DND-41 (cell line): ENCODE measurements at regions not wholly inside any gene's neighbourhood (a gene's known extent, or its start where the extent isn't known, plus 50 kb on each side); places are given as distances from the start of the nearest gene placed in this dataset.

ENCODE experiments used
- ATAC-seq: fragments of 200-7000 bp; cut with Tn5 transposase; 3 replicates; pipeline ENCODE4 v1.9.1; 2021; ENCODE audit warnings: low read depth; ENCODE audit not compliant: insufficient read depth
- DNase-seq: peaks from one replicate; pipeline ENCODE4 v3.0.0-alpha.2; 2020
- H2AFZ ChIP-seq: 2 replicates; pipeline ENCODE4 v1.6.0; 2012; ENCODE audit warnings: low read depth, low read length
- H3K27ac ChIP-seq: 2 replicates; pipeline ENCODE4 v1.5.1; 2012; ENCODE audit warnings: low read length, inconsistent platforms
- H3K27me3 ChIP-seq: fragments of 200-600 bp; sonication (generic); 2 replicates; pipeline ENCODE4 v1.6.0; 2012; ENCODE audit warnings: low read length, mild to moderate bottlenecking, inconsistent platforms; ENCODE audit not compliant: insufficient read depth, poor library complexity
- H3K36me3 ChIP-seq: 2 replicates; pipeline ENCODE4 v1.5.1; 2012; ENCODE audit warnings: low read length, inconsistent platforms; ENCODE audit not compliant: insufficient read depth
- H3K4me1 ChIP-seq: 2 replicates; pipeline ENCODE4 v1.5.1; 2012; ENCODE audit warnings: mild to moderate bottlenecking, low read length; ENCODE audit not compliant: insufficient read depth
- H3K4me2 ChIP-seq: 2 replicates; pipeline ENCODE4 v1.6.0; 2012; ENCODE audit warnings: mild to moderate bottlenecking, moderate library complexity, low read length, inconsistent platforms; ENCODE audit not compliant: insufficient read depth
- H3K4me3 ChIP-seq, 2 experiments: fragments of 200-600 bp in 1 of 2; shearing (Covaris generic) in 1 of 2; 2 replicates each; pipeline ENCODE4 v1.5.1; 2012 to 2016; ENCODE audit warnings: inconsistent platforms in 2 of 2, low read length in 2 of 2, mild to moderate bottlenecking in 2 of 2, low read depth in 1 of 2, moderate library complexity in 1 of 2
- H3K79me2 ChIP-seq: 2 replicates; pipeline ENCODE4 v1.6.0; 2012; ENCODE audit warnings: low read length, inconsistent platforms; ENCODE audit not compliant: insufficient read depth
- H3K9ac ChIP-seq: 2 replicates; pipeline ENCODE4 v1.6.0; 2012; ENCODE audit warnings: low read depth, mild to moderate bottlenecking, inconsistent platforms, low read length, moderate library complexity
- H3K9me3 ChIP-seq: 2 replicates; pipeline ENCODE4 v1.5.1; 2012; ENCODE audit warnings: low read length, moderate library complexity, mild to moderate bottlenecking, inconsistent platforms; ENCODE audit not compliant: insufficient read depth, severe bottlenecking
- H4K20me1 ChIP-seq: 2 replicates; pipeline ENCODE4 v1.6.0; 2012; ENCODE audit warnings: low read length; ENCODE audit not compliant: insufficient read depth
- EZH2 ChIP-seq: IDR thresholded peaks from 3 replicates; pipeline ENCODE4 v1.6.1; 2012; ENCODE audit warnings: borderline replicate concordance, low read depth, mild to moderate bottlenecking, moderate library complexity, low read length, inconsistent platforms; ENCODE audit not compliant: severe bottlenecking
- TF ChIP-seq, protein P1 (sequence below): IDR thresholded peaks from 2 replicates; pipeline ENCODE4 v1.5.1; 2012; ENCODE audit warnings: borderline replicate concordance, low read length, moderate library complexity, mild to moderate bottlenecking; ENCODE audit not compliant: poor library complexity, severe bottlenecking; ENCODE audit errors: extremely low read depth

DNA sequence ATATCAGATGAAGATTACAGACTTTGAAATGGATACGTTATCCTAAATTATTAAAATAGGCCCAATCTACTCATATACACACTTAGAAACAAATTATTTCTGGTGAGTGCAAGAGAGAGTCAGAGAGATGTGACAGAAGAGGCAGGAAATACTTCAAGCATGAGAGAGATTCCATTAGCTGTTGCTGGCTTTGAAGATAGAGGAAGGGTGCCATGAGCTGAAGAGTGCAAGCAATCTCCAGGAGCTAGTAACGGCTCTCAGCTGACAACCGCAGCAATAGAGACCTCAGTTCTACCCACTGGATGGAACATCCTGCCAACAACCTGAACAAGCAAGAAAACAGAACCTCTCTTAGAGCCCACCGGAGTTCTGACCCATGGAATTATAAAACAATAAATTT lies 270.7 kb upstream of the SLITRK3 start:
- Histone ChIP-seq H3K27ac (no peak overlapping the region), H3K4me2 (no peak overlapping the region), H3K27me3 (no peaks in the 10 kb centered on the region), H3K9me3 (no peaks in the 10 kb centered on the region), H3K79me2 (no peaks in the 10 kb centered on the region), H3K9ac (no peak overlapping the region), H3K4me3 (no peak overlapping the region), H3K36me3 (no peaks in the 10 kb centered on the region), H3K4me1 (no peaks in the 10 kb centered on the region), H4K20me1 (no peaks in the 10 kb centered on the region), H2AFZ (no peak overlapping the region)
- DNase-seq (no peak), ATAC-seq (peak; percentile 39; the same call in 1 of the 3 replicates)
- TF ChIP-seq, protein P1, sequence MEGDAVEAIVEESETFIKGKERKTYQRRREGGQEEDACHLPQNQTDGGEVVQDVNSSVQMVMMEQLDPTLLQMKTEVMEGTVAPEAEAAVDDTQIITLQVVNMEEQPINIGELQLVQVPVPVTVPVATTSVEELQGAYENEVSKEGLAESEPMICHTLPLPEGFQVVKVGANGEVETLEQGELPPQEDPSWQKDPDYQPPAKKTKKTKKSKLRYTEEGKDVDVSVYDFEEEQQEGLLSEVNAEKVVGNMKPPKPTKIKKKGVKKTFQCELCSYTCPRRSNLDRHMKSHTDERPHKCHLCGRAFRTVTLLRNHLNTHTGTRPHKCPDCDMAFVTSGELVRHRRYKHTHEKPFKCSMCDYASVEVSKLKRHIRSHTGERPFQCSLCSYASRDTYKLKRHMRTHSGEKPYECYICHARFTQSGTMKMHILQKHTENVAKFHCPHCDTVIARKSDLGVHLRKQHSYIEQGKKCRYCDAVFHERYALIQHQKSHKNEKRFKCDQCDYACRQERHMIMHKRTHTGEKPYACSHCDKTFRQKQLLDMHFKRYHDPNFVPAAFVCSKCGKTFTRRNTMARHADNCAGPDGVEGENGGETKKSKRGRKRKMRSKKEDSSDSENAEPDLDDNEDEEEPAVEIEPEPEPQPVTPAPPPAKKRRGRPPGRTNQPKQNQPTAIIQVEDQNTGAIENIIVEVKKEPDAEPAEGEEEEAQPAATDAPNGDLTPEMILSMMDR = no peak
- no peak for TF ChIP-seq EZH2

DNA sequence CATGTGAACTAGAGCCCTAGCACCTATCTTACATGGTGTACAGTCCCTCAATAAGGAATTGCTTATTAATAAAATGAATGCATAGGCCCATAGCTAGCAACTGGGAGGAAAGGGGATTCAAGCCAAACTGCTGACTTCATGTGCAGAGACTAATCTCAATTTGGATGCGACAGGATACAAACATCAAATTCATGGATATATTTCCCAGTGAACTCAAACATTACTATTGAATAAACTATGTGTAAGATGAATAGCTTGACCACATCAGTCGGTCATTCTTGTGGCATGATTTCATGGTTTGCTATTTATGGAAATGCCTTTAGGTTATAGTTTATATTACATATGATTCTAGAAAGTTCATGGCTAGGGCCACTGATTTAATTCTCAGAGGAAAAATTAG lies 268.6 kb upstream of the SLITRK3 start:
- no peak for ATAC-seq
- Histone ChIP-seq H3K4me2 (no peak overlapping the region), H3K4me1 (no peaks in the 10 kb centered on the region), H4K20me1 (no peaks in the 10 kb centered on the region), H3K36me3 (no peaks in the 10 kb centered on the region), H3K27ac (no peak overlapping the region), H3K79me2 (no peaks in the 10 kb centered on the region), H2AFZ (no peak overlapping the region), H3K27me3 (no peaks in the 10 kb centered on the region), H3K9me3 (no peaks in the 10 kb centered on the region), H3K4me3 (no peak overlapping the region), H3K9ac (no peak overlapping the region)
- TF ChIP-seq, protein P1 = no peak
- no peak for TF ChIP-seq EZH2
- no peak for DNase-seq

DNA sequence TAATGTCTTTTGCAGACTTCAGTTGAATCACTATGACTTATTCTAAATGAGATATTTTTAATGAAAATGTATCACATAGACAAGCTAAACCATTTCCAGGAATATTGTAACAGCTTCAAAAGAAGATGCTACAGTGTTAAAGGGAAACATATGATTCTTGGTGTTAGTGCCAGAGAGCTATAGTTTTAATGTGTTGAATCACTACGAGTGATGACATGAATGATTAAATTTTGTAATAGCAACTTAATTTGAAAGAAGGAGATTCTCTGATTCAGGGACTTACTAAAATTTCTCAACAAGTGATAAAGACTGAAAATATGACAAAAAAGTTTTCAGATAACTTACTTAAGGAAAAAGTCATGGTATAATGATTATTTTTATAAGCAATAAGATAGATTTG lies 267.3 kb upstream of the SLITRK3 start:
- H4K20me1 ChIP-seq = no peaks in the 10 kb centered on the region

More for the DNA sequence above, 267.3 kb upstream of the SLITRK3 start:
- no peak overlapping the region for H2AFZ ChIP-seq
- H3K27me3 ChIP-seq = no peaks in the 10 kb centered on the region
- no peak overlapping the region for H3K27ac ChIP-seq
- H3K4me1 ChIP-seq = no peaks in the 10 kb centered on the region
- no peak for DNase-seq
- no peaks in the 10 kb centered on the region for H3K9me3 ChIP-seq
- ATAC-seq = no peak
- no peak overlapping the region for H3K9ac ChIP-seq
- H3K36me3 ChIP-seq = no peaks in the 10 kb centered on the region
- no peak overlapping the region for H3K4me3 ChIP-seq
- no peak overlapping the region for H3K4me2 ChIP-seq
- TF ChIP-seq EZH2 = no peak
- TF ChIP-seq, protein P1 = no peak
- H3K79me2 ChIP-seq = no peaks in the 10 kb centered on the region
